ENCODE measurements at regions not wholly inside any gene's neighbourhood (a gene's known extent, or its start where the extent isn't known, plus 50 kb on each side); places are given as distances from the start of the nearest gene placed in this dataset.
"Not testable (repeated sequence)": the region's sequence is repeated elsewhere in the genome, so short reads cannot be mapped to it uniquely, and the experiment has no call there.

DNA sequence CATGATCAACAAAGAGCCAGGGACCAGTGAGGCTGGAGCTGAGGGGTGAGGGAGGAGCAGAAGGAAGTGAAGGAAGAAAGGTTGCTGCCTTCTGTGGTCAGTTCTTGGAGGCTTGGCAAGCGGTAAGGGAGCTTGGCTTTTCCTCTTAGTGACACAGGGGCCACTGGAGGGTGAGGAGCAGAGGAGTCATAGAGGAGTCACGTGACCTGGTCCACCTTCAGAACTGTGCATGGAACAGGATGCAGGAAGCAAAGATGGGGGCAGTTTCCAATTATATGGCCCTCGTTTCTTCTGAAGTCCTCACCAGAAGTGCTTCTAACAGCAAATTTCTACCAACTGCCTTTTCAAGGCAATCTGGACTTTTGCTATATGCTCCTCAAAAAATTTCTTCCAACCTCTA, 326.9 kb upstream of the SMIM21 start:
- no peak for DNase-seq
- no peak for ATAC-seq

DNA sequence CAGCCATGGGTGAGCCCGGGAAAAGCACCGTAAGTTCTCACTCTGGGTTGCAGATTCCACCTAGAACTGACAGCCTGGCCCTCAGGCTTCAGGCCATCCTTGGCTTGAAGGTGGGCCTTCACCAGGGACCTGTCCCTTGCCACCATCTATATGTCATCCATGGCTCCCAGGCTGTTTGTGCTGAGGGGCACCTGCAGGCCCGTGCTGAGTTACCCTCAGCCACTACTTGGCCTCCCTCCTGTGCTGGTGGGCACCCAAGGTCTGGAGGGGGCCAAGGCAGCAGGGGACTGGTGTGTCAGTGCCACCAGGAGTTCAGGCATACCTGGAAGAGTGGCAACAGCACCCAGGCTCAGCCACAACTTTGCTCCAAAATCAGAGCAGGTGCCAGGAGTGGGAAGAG, 326.2 kb upstream of the SMIM21 start:
- DNase-seq (no peak), ATAC-seq (no peak)

DNA sequence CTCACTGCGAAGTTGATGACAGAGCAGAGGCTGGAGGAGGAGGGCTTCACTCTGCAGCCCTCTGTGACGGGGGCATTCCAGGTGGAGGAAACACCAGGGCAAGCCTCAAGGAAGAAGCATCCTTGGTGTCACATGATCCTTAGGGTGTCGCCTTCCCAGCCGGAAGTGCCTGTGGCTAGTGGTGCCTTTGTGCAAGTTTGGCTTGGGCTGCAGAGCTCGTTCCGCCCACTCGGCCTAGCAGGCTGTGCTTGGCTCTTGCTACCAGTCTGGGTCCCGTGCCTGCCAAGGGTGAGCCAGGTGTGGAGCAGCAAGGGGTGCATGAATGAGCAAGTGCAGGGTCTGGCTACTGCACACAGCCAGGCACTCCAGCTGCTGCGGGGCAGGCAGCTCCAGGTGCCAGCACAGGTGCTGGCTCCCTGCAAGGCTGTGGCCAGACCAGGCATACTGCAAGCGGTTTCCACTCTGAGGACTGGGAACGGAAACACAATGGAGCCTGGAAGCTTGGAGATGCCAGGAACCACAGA, 325.3 kb upstream of the SMIM21 start:
- no peak for DNase-seq
- no peak for ATAC-seq

DNA sequence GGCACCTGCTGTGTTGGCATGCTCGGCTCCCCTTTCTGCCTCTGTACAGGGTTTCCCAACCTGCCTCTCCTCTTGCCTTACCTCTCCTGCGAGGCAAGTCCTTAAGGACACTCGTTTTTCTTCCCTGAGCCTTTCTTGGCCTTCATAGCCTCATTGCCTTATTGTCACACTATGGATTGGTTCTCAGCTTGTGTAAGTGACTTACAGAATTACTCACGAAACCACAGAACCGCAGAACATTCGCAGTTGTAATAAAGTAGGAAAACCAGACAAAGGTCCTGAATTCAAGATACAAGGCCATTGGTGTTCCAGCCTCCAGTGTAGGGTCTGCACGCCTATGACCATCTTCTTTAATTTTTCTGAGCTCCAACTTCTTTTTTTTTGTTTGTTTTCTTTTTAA, 317.6 kb upstream of the SMIM21 start:
- DNase-seq, result no peak
- ATAC-seq, result no peak

DNA sequence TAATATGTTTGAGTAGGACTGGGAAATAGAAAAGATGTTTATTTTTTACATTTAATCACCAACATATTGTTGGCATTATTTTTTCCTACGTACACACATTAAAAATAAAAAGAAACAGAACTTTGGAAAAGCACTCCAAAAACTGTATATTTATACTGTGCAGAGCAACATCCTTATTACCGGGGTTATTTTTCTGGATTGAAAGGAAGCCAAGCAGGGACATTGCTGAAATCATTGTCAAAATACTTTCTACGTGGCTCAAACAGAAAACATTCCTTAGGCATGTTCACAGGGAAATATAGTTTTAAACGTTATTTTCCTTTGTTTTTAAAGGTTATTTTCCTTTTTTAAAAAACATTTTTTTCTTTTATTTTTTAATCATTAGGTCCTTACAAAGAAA, 315.0 kb upstream of the SMIM21 start:
- DNase-seq, result no peak
- no peak for ATAC-seq

DNA sequence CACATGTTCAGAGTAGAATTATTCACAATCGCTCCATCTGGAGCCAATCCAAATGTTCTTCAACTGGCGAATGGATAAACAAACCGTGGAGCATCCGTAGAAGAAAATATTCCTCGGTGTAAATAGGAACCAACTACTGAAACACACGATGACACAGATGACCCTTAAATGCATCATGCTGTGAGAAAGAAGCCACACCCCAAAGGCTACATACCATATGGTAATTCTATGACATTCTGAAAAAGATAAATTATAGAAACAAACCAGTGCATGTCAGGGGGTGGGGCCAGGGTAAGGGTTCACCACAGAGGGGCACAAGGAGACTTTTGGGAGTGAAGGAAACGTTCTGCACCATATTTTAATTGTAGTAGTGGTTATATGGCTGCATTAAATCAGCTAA, 312.2 kb upstream of the SMIM21 start:
- ATAC-seq (no peak), DNase-seq (no peak)

DNA sequence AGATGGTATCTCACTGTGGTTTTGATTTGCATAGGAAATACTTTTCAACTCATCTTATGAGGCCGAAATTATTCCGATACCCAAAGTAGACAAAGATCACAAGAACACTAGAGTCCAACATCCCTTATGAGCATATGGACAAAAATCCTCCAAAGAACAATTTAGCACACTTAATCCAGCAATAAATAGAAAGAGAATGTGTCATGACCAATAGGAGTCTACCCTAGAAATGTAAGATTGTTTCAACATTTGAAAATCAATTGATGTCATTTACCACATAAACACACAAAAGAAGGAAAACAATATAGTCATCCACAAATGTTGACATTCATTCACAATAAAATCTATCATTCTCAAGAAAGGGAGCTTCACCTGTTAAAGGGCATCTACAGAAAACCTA, 307.8 kb upstream of the SMIM21 start:
- DNase-seq (no peak), ATAC-seq (no peak)

DNA sequence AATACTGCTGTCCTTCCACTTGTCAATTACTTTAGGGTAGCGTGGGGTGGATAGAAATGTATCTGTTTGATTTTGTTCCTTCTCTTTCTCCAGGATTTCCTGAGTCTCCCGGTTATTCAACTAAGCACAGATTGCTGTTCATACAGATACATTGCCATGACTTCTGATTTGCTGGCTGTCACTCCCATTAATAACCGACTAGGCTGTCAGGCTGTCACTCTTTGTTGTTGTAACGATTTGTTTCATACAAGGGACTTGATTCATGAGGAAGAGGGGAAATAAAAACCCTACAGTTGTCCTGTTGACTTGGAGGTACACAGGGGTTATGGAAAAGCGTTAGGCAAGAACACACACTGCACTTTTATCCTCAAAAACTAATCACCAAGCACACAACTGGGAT, 302.7 kb upstream of the SMIM21 start:
- no peak for ATAC-seq
- no peak for DNase-seq

DNA sequence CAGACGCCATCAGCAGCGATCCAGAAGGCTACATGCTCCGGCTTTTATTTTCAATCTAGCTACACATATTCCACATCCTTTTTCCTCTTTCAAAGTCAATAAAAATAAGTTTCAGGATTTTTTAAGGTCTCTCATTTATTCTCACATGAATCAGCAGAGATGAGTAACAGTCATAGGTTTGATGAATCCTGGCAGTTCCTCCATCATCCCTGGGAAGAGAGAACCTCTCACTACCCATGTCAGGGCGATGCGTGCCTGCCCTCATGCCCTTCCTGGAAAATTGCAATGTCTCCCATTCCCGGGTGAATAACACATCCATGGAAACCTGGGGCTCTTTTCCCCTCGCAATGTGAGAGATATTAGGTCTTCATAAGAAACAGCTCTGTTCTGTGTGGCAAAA, 301.1 kb upstream of the SMIM21 start:
- no peak for DNase-seq

DNA sequence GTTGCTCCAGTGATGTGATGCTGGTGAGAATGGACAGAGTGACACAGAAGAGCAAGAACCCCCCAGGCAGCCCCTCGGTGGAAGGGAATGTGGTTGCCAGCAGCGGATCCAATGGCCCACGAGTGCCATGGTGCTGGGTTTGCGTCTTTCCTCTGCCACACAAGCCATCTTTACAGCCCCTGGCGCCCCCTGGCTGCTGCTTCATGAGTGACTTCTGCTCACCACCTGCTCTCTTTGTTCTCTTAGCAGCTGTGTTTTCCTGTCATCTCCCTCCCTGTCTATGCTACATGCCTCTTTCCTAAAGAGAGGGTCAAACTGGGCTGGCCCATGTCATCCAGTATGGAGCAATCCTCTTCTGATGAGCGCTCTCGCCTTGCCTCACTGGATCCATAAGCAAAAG, 300.0 kb upstream of the SMIM21 start:
- DNase-seq, result peak; percentile 40

More for the DNA sequence above, 301.1 kb upstream of the SMIM21 start:
- no peak for ATAC-seq

DNA sequence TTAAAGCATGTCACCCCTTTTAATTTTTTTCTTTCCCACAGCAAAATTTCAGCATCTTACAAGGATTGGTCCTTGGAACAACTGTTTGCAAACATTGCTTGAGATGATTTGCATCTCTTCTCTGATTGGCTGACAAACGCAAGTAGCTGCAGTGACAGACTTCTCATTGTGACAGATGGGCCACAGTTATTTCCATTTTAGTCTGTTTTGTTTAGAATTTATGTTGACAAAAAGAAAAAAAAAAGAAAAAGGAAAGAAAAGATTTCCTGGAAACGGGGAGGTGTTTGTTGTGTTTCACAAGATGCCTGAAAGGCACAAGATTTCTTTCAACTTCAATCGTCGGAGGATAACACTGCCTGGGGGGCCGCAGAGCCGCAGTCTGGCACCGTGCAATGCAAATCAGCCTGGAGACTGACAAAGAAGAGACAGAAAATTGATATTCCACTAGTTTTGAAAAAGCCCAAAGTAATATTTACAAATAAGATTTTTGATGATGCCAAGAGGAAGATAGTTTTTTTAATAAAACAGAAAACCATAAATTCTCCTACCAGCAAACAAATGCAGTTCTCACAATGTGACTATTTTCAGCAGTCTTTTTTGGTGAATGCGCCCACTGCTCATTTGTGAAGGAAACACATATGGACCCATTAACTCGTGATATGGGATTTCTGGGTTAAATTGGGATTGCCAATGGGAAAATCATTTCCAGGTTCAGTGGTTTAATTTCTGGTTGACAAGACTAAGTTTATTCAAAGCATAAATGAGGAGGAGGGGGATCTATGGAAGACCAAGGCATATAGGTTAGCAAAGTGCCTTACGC, 296.2 kb upstream of the SMIM21 start:
- ATAC-seq, result no peak
- no peak for DNase-seq

More for the DNA sequence above, 300.0 kb upstream of the SMIM21 start:
- ATAC-seq, result no peak

DNA sequence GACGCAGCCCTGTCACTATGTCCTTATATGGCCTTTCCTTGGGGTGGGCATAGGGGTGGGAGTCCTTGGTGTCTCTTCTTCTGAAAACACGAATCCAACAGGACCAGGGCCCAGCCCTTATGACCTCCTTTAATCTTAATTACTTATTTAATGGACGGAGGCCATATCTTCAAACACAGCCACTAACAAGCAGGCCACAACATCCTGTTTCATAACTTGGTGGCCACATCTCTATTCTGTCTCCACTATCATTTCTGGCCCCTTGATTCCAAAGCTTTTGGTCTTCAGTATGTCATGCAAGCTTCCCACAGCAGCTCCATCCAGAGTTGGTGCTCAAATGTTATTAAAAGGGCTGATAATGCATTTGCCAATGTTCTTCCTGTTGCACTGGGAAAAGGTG, 287.3 kb upstream of the SMIM21 start:
- no peak for DNase-seq
- ATAC-seq, result no peak

DNA sequence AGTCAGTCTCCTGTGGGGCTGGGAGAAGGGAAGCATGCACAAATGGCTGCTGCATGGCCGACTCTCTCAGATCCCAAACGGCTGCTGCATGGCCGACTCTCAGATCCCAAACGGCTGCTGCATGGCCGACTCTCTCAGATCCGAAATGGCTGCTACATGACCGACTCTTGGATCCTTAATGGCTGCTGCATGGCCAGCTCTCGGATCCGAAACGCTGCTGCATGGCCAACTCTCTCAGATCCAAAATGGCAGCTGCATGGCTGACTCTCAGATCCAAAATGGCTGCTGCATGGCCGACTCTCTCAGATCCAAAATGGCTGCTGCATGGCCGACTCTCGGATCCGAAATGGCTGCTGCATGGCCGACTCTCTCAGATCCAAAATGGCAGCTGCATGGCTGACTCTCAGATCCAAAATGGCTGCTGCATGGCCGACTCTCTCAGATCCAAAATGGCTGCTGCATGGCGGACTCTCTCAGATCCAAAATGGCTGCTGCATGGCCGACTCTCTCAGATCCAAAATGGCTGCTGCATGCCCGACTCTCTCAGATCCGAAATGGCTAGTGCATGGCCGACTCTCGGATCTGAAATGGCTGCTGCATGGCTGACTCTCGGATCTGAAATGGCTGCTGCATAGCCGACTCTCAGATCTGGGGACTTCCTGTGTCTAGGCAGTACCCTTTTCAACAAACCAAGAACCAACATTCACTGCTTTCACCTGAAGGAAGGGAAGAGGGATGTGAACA, 284.8 kb upstream of the SMIM21 start:
- ATAC-seq, DNase-seq: not testable (repeated sequence)

DNA sequence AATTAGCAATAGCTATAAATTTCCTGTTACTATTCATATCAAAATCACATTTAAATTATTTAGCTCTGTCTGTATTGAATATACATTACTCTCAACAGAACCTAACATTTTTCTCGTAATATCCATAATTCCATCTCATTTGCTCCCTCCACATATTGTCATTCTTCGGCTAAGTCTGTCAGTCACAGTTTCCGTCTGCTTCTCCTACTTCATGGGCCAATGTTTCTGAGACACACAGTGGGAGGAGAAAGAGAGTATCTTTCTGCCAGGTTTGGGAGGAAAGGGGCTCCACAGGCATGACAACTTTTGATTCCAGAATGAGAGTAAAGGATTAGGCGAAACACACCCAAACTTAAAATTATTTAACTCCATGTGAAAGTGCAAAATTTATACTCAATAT, 273.1 kb upstream of the SMIM21 start:
- DNase-seq, result no peak
- no peak for ATAC-seq

DNA sequence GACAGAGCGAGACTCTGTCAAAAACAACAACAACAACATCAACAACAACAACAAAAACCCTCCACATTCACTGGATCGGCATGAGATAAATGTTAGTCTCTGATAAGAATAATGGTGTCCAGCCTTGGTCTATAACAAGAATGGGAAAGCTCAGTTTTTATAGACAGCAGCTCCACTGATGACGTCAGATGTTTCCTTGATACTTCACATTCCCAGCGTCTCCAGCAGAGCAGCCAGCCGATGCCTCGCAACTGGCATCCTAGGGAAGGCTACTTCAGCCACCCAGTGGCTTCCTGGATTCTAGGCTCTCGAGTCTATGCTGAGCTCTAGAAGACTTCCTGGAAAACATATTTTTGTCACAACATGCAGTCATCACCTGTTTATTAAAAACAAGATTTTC, 271.4 kb upstream of the SMIM21 start:
- DNase-seq, result no peak
- no peak for ATAC-seq

DNA sequence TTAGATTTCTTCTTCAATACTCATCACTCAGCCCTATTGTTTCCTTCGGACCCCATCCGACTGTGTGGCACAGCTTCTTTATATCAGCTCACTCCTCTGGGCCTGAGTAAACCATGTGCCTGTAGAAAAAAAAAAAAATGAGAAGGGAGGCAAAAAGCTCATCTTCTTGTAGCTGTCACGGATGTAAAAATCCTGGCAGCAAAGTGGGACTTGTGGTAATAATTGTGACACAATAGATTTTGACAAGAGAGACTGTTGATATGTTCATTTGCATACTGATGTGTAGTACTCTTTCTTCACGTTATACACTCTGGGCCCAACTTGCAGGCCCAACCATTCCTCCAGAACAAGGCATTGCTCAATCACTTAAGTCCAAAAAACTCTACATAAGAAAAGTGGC, 270.0 kb upstream of the SMIM21 start:
- no peak for ATAC-seq
- DNase-seq, result no peak

DNA sequence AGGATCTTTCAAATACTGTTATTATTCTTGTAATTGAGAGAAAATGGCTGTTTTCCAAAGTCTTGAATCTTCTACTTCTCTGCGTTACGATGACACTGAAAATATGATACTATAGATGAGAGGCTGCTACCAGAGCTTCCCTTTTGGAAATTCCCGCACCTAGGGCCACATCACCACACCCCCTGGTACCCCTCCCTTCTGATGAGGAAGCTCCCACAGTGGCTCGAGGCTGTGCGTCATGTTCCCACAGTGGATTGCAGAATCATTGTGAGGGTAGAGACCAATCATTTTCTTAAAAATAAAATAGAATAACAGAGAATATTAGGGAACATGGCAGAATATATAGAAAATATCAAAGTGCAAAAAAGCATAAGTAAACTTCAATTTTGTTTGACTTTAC, 268.9 kb upstream of the SMIM21 start:
- DNase-seq, result no peak
- ATAC-seq, result no peak

DNA sequence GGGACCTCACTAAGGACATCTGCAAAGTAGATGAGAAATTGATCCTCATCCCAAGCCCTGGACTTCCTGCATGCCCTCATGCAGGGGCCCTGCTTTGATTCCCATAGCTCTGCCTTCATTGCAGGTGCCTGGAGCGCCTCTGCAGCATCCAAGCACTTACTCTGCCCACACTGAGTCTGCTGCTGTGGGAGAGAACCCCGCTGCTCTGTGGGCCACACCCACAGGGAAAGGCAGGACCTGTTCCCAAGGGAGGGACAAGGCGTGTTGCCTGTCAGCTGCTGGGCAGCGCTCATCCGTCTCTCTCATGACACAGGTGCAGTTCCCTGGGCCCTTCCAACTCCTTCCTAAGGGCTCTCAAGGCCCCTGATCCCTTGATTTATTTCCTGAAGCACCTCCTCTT, 266.8 kb upstream of the SMIM21 start:
- no peak for ATAC-seq
- no peak for DNase-seq

DNA sequence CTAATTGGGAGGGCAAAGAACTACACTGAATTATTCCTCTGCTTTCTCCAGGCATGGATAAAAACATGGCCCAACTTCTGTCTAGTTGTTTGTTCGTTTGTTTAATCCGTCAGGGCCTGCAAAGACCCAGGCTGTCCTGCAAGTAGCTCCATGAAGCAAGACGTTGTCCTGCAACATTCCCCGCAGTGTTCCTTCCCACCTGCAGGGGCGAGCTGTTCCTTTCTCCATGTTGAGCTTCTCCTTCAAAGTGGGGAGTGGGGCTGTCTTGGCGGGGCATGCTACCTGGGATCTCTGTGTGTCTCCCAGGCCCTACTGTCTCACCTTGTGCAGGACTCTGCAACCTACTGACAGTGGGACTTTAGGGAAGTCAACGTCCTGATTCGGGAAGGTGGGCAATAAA, 264.0 kb upstream of the SMIM21 start:
- ATAC-seq (no peak), DNase-seq (no peak)

DNA sequence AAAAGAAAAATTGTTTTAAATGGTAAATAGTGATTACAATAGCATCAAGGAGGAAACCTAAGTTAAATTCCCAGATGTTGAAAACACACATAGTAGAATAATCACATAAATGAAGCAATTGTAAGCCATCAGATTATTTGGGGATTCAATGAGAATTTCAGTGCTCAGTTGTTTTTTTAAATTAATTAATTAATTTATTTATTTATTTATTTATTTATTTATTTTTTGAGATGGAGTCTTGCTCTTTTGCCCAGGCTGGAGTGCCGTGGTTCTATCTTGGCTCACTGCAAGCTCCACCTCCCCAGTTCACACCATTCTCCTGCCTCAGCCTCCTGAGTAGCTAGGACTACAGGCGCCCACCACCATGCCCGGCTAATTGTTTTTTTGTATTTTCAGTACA, 262.8 kb upstream of the SMIM21 start:
- ATAC-seq, DNase-seq: not testable (repeated sequence)

DNA sequence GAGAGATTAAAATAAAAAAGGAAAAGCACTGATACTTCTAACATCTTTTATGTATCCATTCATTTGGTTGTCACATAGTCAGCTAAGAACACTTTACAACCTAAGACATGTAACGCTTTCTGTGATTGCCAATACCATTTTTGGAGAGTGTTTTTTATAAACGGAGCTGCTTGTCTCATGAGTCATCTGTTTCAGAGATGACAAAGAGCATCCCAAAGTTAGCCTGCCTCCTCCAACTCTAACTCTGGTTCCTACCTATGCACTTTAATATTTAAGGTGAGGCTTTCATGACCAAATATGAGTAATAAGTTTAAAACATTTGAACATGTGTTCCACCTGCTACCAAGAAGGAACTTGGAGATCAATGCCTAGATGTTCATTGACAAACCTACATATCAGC, 260.1 kb upstream of the SMIM21 start:
- ATAC-seq (no peak), DNase-seq (no peak)

DNA sequence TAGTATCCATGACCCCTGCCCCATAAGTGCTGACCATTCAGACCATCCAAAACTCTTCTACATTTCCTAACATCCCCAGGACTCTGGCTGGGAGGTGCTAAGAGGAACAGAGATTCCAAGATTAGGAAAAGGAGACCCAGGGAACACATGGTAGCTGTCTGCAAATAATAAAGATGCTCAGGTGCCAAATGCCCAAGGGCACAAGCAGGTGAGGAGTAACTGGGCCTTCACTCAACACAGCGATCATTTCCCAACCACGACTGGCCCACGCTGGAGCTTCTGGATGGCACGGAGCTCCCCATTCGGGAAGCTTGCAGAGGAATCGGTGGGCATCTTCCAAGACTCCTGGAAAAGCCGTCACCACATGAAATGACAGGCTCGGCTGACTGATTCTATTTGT, 255.9 kb upstream of the SMIM21 start:
- no peak for ATAC-seq
- no peak for DNase-seq

DNA sequence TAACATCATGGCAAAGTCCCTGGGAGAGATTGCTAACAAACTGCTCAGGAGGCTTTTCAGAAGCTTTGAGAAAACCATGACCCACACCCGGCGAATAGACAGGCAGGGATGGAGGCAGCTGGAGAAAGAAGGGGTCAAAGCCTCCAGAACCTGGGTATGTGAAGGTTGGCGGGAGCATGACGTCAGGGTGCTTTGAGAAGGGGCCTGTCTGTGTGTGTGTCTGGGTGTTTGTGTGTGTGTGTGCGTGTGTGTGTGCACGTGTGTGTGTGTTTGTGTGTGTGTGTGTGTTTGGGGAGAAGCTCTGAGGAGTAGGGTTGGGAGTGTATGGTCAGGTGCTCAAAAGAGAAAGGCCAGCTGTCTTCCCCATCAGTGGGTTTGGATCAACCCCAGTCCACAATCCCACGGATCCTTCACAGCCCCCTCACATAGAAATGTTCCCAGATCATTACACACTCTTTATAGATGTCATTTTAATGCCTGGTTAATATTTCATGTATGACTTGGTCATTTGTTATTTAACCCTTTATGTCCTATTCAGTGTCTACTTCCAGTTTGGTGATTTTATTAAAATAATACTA, 254.1 kb upstream of the SMIM21 start:
- DNase-seq (no peak), ATAC-seq (no peak)

Data from stimulated activated naive CD8-positive, alpha-beta T cell treated with anti-CD3 and anti-CD28 coated beads, Interleukin-15, Interleukin-2, amounts not matched to agents 100 U/mL and 50 U/mL, for 24 hours (primary cell).